NCI-H510A treated with DMSO at 0.1 percent for 48 hours (cell line): ENCODE measurements at regions not wholly inside any gene's neighbourhood (a gene's known extent, or its start where the extent isn't known, plus 50 kb on each side); places are given as distances from the start of the nearest gene placed in this dataset.
"Not testable (repeated sequence)": the region's sequence is repeated elsewhere in the genome, so short reads cannot be mapped to it uniquely, and the experiment has no call there.

ENCODE experiments used
- DNase-seq: peaks from one replicate; lab custom pipeline; 2025; lab: John Stamatoyannopoulos, UW

DNA sequence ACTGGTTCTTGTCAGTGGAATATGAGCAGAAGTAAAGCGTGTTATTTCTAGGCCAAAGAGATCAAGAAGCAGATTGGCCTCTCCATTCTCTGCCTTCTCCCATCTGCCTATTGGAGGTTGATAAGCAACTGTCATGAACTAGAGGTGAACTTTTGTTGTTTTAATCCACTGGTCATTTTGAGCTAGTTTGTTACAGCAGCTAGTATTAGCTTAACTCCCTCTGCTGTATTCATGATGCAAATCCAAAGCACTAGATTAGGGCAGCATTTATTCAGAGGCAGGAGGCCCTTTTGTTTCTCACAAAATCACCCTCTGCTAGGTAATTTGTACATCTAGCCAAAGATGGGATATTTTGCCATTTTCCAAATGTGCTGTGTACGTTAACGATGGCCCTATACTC is 97.3 kb upstream of the DPT start:
- no peak for DNase-seq

DNA sequence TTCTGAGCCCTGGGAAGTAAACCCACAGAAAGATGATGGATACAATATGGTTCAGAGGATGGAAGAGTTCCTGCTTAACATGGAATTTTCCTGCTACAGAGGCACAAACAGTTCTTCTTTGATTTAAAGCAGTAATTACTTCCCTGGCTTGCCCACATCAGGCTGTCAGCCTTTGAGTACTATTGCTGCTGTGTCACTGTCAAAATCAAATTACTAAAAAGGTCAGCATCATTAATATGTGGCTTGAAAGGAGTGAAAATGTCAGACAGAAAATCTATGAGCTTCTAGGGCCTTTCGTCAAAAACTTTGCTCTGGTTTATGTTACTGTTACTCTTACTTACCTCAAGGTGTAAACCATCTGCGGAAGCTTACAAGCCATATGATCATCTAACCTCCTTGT is 98.6 kb upstream of the DPT start:
- DNase-seq = no peak

DNA sequence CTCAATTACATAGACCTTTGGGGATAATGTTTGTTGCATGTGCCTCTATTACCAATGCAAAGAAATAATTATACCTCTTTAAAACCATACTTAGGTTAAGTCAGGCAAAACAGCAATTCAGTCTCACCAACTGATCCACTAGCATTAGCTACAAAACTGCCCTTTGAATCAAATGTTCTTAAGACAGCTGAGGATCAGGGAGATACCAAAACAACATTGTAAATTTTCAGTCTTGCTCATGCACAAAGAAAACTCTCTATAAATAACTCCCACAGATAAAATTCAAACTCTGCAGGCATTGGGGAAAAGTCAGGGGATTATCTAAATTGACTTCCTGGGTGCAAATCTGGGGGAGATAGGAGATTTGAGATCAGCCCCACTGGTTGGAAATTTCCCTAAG is 100.9 kb upstream of the DPT start:
- DNase-seq = no peak

DNA sequence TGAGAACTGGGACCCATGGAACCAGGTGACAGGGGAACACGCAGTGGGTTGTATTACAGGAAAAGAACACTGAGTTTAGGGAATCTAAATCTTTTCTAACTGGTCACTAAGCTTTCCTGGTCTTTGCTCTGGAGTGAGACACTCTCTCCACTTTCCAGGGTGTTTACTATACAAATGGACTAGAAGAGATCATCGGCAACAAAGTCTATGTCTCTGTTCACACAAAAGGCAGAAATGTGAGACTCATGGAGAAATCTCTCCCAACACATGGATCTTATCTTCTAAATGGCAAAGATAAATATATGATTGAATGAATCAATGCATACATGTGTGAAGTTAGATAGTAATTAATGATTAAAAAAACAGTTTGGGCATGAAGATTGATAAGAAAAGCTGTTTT is 101.6 kb upstream of the DPT start:
- no peak for DNase-seq

- no peak for DNase-seq
Observed at GRCh38 chr1:168832661-168833060, 103.7 kb upstream of the DPT start.

DNA sequence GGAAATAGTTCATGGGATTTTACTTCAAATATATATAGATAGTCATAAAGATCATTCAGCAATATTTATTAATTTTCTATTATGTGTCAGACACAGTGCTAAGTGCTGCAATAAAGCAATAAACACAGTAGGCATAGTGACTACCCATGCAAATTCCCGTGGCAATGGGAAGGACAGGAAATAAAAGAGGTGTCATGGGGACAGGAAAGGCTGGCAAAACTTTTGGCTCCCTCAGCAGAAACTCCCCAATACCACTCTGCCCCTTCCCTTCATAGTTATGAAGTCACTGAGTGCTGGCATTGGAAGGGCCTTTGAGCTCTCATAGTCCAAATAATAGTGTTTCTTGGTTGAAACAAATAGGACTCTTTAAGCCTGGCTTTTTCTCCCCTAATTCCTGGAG is 104.4 kb upstream of the DPT start:
- no peak for DNase-seq

GRCh38 chr1:168833801-168834224 is 104.8 kb upstream of the DPT start:
- no peak for DNase-seq

GRCh38 chr1:168834225-168834872 is 105.3 kb upstream of the DPT start:
- DNase-seq = no peak

- DNase-seq = peak; percentile 16
Observed at GRCh38 chr1:168835176-168835575, 106.2 kb upstream of the DPT start.

GRCh38 chr1:168835791-168836190 is 106.8 kb upstream of the DPT start:
- DNase-seq = no peak

DNA sequence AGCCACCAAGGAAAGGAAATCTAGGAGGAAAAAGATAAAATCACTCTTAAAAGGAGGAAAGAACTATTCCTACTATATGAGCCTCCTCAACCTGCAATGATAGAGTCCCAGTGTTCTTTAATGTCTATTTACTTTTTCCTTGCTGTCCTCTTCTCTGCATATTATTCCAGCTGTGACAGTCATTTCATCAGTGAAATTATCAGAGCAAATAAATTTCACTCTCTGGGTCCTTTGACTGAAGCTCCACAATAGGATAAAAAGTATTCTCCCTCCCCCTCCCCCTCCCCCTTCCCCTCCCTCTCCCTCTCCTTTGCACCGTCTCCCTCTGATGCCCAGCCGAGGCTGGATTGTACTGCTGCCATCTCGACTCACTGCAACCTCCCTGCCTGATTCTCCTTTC is 107.5 kb upstream of the DPT start:
- DNase-seq = no peak

DNA sequence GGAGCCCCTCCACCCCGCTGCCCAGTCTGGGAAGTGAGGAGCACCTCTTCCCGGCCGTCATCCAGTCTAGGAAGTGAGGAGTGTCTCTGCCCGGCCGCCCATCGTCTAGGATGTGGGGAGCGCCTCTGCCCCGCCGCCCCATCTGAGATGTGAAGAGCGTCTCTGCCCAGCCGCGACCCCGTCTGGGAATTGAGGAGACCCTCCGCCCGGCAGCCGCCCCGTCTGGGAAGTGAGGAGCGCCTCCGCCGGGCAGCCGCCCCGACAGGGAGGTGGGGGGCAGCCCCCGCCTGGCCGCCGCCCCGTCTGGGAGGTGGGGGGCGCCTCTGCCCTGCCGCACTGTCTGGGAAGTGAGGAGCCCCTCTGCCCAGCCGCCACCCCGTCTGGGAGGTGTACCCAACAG is 108.2 kb upstream of the DPT start:
- not testable (repeated sequence) for DNase-seq

DNA sequence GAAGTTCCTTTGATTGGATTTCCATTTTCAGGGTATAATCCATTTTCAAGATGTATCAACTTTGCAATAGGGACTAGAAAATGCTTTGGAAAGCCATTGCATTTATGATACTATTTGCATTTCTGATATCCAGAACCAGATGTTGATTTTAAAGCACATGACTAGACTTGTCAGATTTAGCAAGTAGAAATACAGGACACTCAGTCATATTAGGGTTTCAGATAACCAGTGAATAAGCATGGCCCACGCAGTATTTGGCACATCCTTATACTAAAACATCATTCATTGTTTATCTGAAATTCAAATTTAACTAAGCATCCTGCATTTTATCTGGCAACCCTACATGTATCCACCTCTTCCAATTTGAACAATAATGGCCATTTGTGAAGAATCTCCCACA is 113.3 kb upstream of the DPT start:
- DNase-seq = no peak

- peak; percentile 13 for DNase-seq
Observed at GRCh38 chr1:168842916-168843315, 113.9 kb upstream of the DPT start.

- DNase-seq = no peak
Observed at GRCh38 chr1:168843401-168843800, 114.4 kb upstream of the DPT start.

DNA sequence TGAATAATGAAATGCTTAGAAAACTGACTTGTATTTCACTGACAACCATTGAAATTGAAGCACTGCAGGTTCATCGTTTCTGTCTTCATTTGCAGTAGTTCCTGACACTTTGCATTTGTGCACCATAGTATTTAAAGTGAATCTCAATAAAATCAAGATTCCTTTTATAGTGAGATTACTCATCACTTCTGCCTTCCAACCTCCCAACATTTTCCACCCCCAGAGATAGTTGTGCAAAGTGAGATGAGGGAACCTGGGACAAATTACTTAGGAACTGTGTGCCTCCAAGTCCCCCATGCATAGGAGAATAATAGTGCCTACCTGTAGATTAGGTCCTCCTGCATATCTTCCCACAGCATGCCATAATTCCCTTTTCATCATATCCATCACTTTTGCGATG is 114.9 kb upstream of the DPT start:
- DNase-seq = no peak

DNA sequence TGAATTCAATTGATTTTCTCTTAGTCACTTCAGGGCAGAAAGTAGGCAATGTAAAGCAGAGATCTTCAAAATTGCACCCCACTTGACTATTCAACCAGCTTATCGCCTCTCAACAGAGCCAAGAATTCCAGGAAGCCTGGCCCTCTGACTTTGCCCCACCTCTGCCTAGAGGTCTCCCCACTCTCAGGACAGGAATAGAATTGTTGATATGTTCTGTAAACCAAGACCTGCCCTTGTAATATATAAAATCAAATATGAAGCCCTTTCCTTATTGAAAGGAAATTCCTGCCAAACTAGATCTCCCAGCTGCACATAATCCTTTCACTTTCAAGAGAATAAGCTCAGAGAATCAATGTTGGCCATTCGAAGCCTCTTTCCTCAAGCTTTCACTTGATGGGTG is 116.1 kb upstream of the DPT start:
- DNase-seq = no peak

DNA sequence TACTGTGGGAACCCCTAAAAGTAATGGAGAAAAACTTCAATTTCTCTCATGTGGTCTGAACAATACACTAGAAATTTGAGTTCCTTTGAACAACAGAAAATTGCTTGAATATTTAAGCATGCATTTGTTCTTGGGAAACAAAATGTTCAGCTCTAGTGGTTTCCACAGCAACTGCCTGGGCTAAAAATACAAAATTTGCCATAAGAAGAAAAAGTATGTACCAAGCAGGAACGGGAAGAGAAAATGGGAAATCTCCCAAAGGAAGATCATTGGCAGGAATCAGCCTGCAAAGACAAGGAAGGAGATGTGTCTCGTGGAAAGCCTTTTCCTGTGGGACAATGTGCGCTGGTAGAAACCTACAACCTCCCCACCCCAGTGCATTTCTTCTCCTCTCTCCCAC is 119.0 kb upstream of the DPT start:
- DNase-seq = no peak

DNA sequence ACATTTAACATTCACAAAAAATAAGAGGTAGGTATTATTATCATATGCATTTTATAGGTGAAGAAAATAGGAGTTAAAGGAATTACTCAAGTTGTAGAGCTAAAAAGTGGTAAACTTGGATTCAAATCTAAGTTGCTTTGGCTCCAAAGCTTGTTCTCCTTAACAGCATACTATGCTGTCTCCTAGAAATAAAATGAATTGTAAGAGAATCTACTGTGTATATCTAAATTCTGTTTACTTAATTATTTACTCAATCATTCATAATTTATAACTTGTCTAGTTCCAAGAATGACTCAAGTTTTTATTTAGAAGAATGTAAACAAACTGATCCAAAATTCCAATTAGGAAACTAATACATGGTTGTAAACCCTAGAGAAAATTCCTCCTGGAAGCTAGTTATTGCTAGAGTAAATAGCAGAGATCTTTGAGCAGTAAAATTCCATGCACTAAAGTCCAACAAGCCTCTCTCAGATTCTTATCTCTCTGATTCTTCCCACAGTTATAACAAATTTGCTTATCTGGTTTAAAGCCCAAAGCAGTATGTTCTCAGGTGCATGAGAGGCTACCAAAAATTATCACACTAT is 132.5 kb upstream of the DPT start:
- DNase-seq = no peak

DNA sequence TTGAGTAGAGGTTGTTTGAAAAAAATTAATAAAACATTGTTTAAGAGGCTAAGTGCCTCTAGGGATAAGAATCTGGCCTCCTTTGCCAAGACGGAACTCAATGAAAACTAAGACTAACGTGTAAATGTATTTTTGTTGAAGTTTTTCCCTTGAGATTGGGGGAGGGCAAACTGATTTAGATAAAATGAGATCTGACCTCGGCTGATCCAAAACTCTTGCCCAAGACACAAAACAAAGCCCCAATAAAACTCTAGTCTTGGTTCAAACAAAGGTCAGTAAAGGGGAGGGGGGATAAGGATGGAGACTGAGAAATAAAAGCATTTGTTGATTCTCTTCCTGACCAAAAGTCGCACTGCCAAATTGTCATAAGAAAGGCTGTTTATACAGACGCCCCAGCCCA is 134.8 kb upstream of the DPT start:
- DNase-seq = no peak

- DNase-seq = no peak
Observed at GRCh38 chr1:168864266-168864665, 135.3 kb upstream of the DPT start.

GRCh38 chr1:168865850-168866620 is 137.0 kb upstream of the DPT start:
- no peak for DNase-seq

GRCh38 chr1:168867941-168868634 is 139.1 kb upstream of the DPT start:
- no peak for DNase-seq
